GM12891 (cell line): ENCODE measurements at regions not wholly inside any gene's neighbourhood (a gene's known extent, or its start where the extent isn't known, plus 50 kb on each side); places are given as distances from the start of the nearest gene placed in this dataset.

Experiments
- PAX5 ChIP-seq: IDR thresholded peaks from 2 replicates; pipeline ENCODE4 v1.6.1; 2011; ENCODE audit warnings: low read length, moderate library complexity, mild to moderate bottlenecking; ENCODE audit not compliant: insufficient read depth, severe bottlenecking
- POLR2A ChIP-seq: IDR thresholded peaks from 2 replicates; pipeline ENCODE4 v1.6.1; 2011; ENCODE audit warnings: low read depth, low read length, control low read depth
- POLR2AphosphoS5 ChIP-seq: IDR thresholded peaks from 2 replicates; pipeline ENCODE4 v1.6.1; 2011; ENCODE audit warnings: low read depth, low read length, control low read depth
- TAF1 ChIP-seq: IDR thresholded peaks from 2 replicates; pipeline ENCODE4 v1.6.1; 2011; ENCODE audit warnings: low read depth, low read length, control low read depth

- TF ChIP-seq TAF1 (no peak), POLR2A (no peak), POLR2AphosphoS5 (no peak), PAX5 (no peak)
These were observed 60.5 kb downstream of the EMX2 start for GRCh38 chr10:117603081-117603480.
